DND-41 (cell line): ENCODE measurements at regions not wholly inside any gene's neighbourhood (a gene's known extent, or its start where the extent isn't known, plus 50 kb on each side); places are given as distances from the start of the nearest gene placed in this dataset.

Experiments
- EZH2 ChIP-seq: IDR thresholded peaks from 3 replicates; pipeline ENCODE4 v1.6.1; 2012; ENCODE audit warnings: borderline replicate concordance, low read depth, mild to moderate bottlenecking, moderate library complexity, low read length, inconsistent platforms; ENCODE audit not compliant: severe bottlenecking
- TF ChIP-seq, protein P1 (sequence below): IDR thresholded peaks from 2 replicates; pipeline ENCODE4 v1.5.1; 2012; ENCODE audit warnings: borderline replicate concordance, low read length, moderate library complexity, mild to moderate bottlenecking; ENCODE audit not compliant: poor library complexity, severe bottlenecking; ENCODE audit errors: extremely low read depth

DNA sequence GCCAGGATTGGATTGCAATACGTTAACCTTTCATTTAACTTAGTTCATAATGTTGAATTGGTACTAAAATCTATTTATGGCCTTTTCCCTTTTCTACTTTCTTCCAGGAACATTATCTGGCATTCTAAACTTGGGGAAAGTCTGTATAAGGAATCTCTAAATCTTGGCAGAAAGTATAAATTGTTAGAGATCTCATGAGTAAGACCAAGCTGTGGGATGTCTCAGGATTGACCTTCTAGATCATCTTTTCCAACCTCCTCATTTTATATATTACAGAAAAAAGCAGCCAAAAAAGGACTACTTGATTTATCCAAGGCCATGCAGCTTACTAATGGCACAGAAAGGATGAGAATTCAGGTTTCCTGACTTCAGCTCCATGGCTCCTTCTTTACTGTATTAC lies 598.3 kb downstream of the INHBA start:
- TF ChIP-seq, protein P1, sequence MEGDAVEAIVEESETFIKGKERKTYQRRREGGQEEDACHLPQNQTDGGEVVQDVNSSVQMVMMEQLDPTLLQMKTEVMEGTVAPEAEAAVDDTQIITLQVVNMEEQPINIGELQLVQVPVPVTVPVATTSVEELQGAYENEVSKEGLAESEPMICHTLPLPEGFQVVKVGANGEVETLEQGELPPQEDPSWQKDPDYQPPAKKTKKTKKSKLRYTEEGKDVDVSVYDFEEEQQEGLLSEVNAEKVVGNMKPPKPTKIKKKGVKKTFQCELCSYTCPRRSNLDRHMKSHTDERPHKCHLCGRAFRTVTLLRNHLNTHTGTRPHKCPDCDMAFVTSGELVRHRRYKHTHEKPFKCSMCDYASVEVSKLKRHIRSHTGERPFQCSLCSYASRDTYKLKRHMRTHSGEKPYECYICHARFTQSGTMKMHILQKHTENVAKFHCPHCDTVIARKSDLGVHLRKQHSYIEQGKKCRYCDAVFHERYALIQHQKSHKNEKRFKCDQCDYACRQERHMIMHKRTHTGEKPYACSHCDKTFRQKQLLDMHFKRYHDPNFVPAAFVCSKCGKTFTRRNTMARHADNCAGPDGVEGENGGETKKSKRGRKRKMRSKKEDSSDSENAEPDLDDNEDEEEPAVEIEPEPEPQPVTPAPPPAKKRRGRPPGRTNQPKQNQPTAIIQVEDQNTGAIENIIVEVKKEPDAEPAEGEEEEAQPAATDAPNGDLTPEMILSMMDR = no peak
- no peak for TF ChIP-seq EZH2
